ENCODE measurements at regions not wholly inside any gene's neighbourhood (a gene's known extent, or its start where the extent isn't known, plus 50 kb on each side); places are given as distances from the start of the nearest gene placed in this dataset.

- TF ChIP-seq CTCF (IDR thresholded peaks at IDR 0.05) (peak in 1 of 7 experiments; percentile 5), POLR2A (IDR thresholded peaks at IDR 0.05) (no peak)
These were observed 370.1 kb upstream of the ONECUT1 start for GRCh38 chr15:53160092-53160704.
